Liver (tissue), 3 donors: ENCODE measurements at regions not wholly inside any gene's neighbourhood (a gene's known extent, or its start where the extent isn't known, plus 50 kb on each side); places are given as distances from the start of the nearest gene placed in this dataset.

Experiments
- CTCF ChIP-seq: fragments of 150-350 bp; IDR thresholded peaks from 2 replicates; pipeline ENCODE4 v1.5.1; 2017; ENCODE audit warnings: improper control_type of control experiment, low read depth, low read length; ENCODE audit not compliant: missing input control
- FOXA1 ChIP-seq: IDR thresholded peaks from 2 replicates; pipeline ENCODE4 v1.6.1; 2016; ENCODE audit warnings: antibody characterized with exemption
- GABPA ChIP-seq, 2 donors: IDR thresholded peaks in 1 of 2; conservative IDR thresholded peaks in 1 of 2; 2 replicates each; pipeline ENCODE4 v1.6.1; 2016; ENCODE audit warnings: antibody characterized with exemption in 2 of 2, mild to moderate bottlenecking in 1 of 2, moderate library complexity in 1 of 2
- MAX ChIP-seq: IDR thresholded peaks from 2 replicates; pipeline ENCODE4 v1.6.1; 2016; ENCODE audit warnings: antibody characterized with exemption
- RAD21 ChIP-seq, 2 donors: IDR thresholded peaks; 2 replicates each; pipeline ENCODE4 v1.6.1; 2016; ENCODE audit warnings: antibody characterized with exemption in 2 of 2, mild to moderate bottlenecking in 2 of 2
- REST ChIP-seq: IDR thresholded peaks from 2 replicates; pipeline ENCODE4 v1.6.1; 2016; ENCODE audit warnings: antibody characterized with exemption, mild to moderate bottlenecking
- RXRA ChIP-seq, 2 donors: IDR thresholded peaks; 2 replicates each; pipeline ENCODE4 v1.6.1; 2017 to 2018; ENCODE audit warnings: antibody characterized with exemption in 2 of 2, mild to moderate bottlenecking in 1 of 2
- TAF1 ChIP-seq: conservative IDR thresholded peaks from 2 replicates; pipeline ENCODE4 v1.6.1; 2016; ENCODE audit warnings: antibody characterized with exemption, mild to moderate bottlenecking
- YY1 ChIP-seq: IDR thresholded peaks from 2 replicates; pipeline ENCODE4 v1.6.1; 2016; ENCODE audit warnings: antibody characterized with exemption, mild to moderate bottlenecking
- ZBTB33 ChIP-seq: IDR thresholded peaks from 2 replicates; pipeline ENCODE4 v1.6.1; 2016; ENCODE audit warnings: antibody characterized with exemption
- donor health status: healthy.
- donor health status: healthy.

- TF ChIP-seq CTCF (no peak), MAX (no peak), TAF1 (no peak), YY1 (no peak), RAD21 (IDR thresholded peaks at IDR 0.05) (no peak), RXRA (IDR thresholded peaks at IDR 0.05) (no peak), REST (no peak), ZBTB33 (no peak), GABPA (IDR thresholded peaks at IDR 0.05 in 1 of 2, conservative IDR thresholded peaks at IDR 0.05 in 1 of 2) (no peak), FOXA1 (no peak)
Observed at GRCh38 chr3:18149386-18149785, 275.8 kb downstream of the SATB1 start.
